Bronchial epithelial cell (primary cell): ENCODE measurements at regions not wholly inside any gene's neighbourhood (a gene's known extent, or its start where the extent isn't known, plus 50 kb on each side); places are given as distances from the start of the nearest gene placed in this dataset.

Experiments
- DNase-seq: peaks from one replicate; pipeline ENCODE4 v3.0.0-alpha.2; 2010; ENCODE audit warnings: low read depth
- FAIRE-seq: peaks from 2 replicates; lab custom pipeline; 2011; peaks lifted over from hg19 to GRCh38; lab: Jason Lieb, UNC
- H3K27me3 ChIP-seq: 2 replicates; pipeline ENCODE4 v1.5.1; 2011; ENCODE audit warnings: low read length; ENCODE audit not compliant: control insufficient read depth, insufficient read depth
- H3K36me3 ChIP-seq: 2 replicates; pipeline ENCODE4 v1.5.1; 2011; ENCODE audit warnings: low read length; ENCODE audit not compliant: control insufficient read depth, insufficient read depth
- H3K4me3 ChIP-seq: 2 replicates; pipeline ENCODE4 v1.5.1; 2011; ENCODE audit warnings: mild to moderate bottlenecking, low read depth, low read length, control low read depth
- TF ChIP-seq, protein P1 (sequence below): IDR thresholded peaks from 2 replicates; pipeline ENCODE4 v1.5.1; 2011; ENCODE audit warnings: mild to moderate bottlenecking, moderate library complexity, low read length, control low read depth, inconsistent platforms; ENCODE audit not compliant: insufficient read depth, severe bottlenecking

DNA sequence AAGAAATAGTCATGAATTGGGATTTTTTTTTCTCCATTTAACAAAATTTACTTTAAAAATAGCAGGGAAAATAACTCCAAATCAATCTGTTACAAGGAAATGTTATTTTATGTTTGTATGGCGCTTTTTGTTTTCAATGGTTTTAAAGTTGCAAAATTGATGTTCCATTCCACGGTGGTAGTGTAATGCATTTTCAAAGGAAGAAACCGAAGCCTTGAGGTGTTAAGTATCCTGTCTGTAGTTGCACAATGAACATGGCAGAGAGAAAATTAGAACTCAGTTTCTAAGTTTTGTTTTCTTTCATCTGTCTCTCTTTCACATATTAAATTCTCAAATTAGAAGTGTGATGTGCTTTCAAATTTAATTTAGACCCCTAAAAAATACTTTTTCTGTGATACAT, 841.8 kb downstream of the USP25 start:
- DNase-seq (peak; percentile 41), FAIRE-seq (no peak)
- H3K4me3 ChIP-seq: no peak overlapping the region
- H3K27me3 ChIP-seq: no peaks in the 10 kb centered on the region
- no peaks in the 10 kb centered on the region for H3K36me3 ChIP-seq
- TF ChIP-seq, protein P1, sequence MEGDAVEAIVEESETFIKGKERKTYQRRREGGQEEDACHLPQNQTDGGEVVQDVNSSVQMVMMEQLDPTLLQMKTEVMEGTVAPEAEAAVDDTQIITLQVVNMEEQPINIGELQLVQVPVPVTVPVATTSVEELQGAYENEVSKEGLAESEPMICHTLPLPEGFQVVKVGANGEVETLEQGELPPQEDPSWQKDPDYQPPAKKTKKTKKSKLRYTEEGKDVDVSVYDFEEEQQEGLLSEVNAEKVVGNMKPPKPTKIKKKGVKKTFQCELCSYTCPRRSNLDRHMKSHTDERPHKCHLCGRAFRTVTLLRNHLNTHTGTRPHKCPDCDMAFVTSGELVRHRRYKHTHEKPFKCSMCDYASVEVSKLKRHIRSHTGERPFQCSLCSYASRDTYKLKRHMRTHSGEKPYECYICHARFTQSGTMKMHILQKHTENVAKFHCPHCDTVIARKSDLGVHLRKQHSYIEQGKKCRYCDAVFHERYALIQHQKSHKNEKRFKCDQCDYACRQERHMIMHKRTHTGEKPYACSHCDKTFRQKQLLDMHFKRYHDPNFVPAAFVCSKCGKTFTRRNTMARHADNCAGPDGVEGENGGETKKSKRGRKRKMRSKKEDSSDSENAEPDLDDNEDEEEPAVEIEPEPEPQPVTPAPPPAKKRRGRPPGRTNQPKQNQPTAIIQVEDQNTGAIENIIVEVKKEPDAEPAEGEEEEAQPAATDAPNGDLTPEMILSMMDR: no peak

DNA sequence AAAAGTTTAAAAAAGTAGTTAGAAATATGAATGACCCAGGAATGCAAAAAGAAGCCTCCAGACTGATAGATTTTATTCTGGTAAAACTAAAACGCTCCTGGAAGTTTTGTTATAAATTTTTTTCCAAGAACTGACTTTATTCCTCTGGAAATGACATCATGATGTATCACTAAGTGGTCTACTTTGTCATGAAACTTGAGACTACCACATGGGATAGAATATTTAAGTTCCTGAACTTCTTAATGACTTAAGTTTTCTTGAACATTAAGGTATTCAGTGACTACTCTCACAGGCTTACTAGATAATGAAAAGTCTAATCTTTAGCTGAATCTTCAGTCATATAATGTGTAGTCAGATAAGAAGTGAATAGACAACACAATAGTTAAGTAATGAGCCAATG, 842.2 kb downstream of the USP25 start:
- FAIRE-seq (no peak), DNase-seq (peak; percentile 63)
- H3K27me3 ChIP-seq: no peaks in the 10 kb centered on the region
- H3K36me3 ChIP-seq: no peaks in the 10 kb centered on the region
- H3K4me3 ChIP-seq: no peak overlapping the region
- TF ChIP-seq, protein P1: no peak

DNA sequence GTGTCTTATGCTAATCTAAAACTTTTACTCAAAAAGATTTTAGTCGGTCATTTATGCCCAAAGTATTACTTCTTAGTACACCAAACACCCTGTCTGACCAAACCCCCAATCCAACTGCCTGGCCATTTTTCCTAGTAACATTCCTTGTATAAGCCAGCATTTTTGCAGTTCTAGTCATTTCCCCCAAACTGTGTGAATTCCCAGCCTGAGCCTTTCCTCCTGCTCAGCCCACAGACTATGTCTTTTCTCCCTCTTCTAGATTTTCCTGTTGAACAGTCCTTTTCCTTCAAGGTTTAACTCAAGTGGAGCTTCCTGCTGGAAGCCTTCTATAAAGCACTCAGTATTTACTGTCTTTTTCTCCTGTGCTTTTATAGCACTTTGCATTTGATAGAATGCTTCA, 843.8 kb downstream of the USP25 start:
- TF ChIP-seq, protein P1: no peak
- H3K27me3 ChIP-seq: no peaks in the 10 kb centered on the region
- no peaks in the 10 kb centered on the region for H3K36me3 ChIP-seq
- no peak overlapping the region for H3K4me3 ChIP-seq
- FAIRE-seq: no peak
- no peak for DNase-seq

DNA sequence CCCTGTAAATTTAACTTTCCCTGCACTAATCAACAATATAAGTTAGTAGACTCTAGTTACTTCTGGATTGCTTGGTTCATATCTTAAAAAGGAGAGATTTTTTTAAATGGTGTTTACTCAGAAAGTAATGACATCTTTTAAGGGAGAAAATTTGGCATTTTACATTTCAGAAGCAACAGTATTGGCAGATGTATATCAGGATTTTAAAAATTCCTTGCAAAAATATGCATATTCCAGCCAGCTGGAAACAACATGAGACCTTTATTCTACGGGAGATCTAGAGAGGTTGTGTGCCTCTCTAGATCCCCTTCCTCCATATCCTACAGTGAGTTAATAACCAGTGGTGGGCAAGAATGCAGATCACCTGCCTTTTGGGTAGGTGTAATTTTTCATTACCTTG, 848.2 kb downstream of the USP25 start:
- no peak overlapping the region for H3K4me3 ChIP-seq
- FAIRE-seq: no peak

DNA sequence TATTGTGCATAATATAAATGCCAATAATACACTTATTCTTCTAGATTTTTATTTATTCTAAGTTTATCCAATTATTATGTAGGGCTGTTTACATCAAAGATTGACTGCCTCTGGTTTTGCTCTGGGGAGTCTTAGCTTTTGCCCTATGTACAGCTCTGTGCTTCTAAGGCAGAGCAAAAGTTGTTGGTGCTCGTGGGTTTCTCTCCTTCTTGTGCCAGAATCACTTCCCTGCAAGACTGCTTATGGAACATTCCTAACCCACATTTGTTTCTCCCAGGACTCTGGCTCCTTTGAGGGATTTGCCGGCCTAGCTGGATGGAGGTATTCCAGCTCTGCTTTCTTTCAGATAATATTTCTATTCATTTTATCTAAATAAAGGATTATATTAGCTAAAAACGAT, 849.1 kb downstream of the USP25 start:
- Histone ChIP-seq H3K36me3 (no peaks in the 10 kb centered on the region), H3K27me3 (no peaks in the 10 kb centered on the region), H3K4me3 (no peak overlapping the region)
- TF ChIP-seq, protein P1: no peak
- FAIRE-seq (no peak), DNase-seq (no peak)

More for the DNA sequence above, 848.2 kb downstream of the USP25 start:
- Histone ChIP-seq H3K36me3 (no peaks in the 10 kb centered on the region), H3K27me3 (no peaks in the 10 kb centered on the region)
- TF ChIP-seq, protein P1: no peak
- no peak for DNase-seq

DNA sequence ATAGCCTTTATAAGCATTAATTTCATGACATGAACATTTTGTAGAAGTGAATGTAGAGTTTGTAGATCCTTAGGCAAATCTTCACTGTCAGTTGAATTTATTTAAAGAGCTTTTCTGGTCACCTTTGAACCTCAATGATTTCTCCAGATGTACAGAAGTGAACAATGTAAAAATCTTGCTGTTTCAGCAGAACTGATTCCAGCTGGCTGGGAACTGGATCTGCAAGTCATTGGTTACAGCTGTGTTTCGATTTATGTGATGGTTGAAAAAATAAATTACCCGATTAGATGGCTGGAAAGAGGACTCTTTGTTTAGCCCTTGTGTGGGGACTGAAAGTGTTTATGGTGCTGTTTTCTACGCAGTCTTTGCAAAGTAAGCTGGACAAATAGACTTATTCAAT, 849.8 kb downstream of the USP25 start:
- no peaks in the 10 kb centered on the region for H3K36me3 ChIP-seq
- H3K4me3 ChIP-seq: no peak overlapping the region
- FAIRE-seq (no peak), DNase-seq (no peak)
- TF ChIP-seq, protein P1: no peak
- no peaks in the 10 kb centered on the region for H3K27me3 ChIP-seq
